Naive thymus-derived CD4-positive, alpha-beta T cell (primary cell): ENCODE measurements at regions not wholly inside any gene's neighbourhood (a gene's known extent, or its start where the extent isn't known, plus 50 kb on each side); places are given as distances from the start of the nearest gene placed in this dataset.

Experiments used
- ATAC-seq: fragments of 150-1000 bp; cut with Tn5 transposase; 2 replicates; pipeline ENCODE4 v1.10.0; 2021; ENCODE audit warnings: mild to moderate bottlenecking, moderate library complexity
- CTCF ChIA-PET: fragments of 350-600 bp; sonication (Branson Sonifier 250); formaldehyde crosslinking; loops from one replicate; lab custom pipeline; 2021; ENCODE audit warnings: antibody characterized with exemption; lab: Charles Lee
- POLR2A ChIA-PET: fragments of 350-600 bp; sonication (Branson Sonifier 250); formaldehyde crosslinking; loops from one replicate; lab custom pipeline; 2021; ENCODE audit warnings: antibody characterized with exemption, inconsistent platforms; lab: Charles Lee
- DNase-seq, 9 donors: peaks; one replicate each; pipeline versions ENCODE4 v3.0.0 to v3.0.0-alpha.2; 2020 to 2022; ENCODE audit warnings: mixed read lengths in 1 of 9
- H3K27ac ChIP-seq: one replicate; pipeline ENCODE4 v1.7.0; 2013; ENCODE audit warnings: mild to moderate bottlenecking, low read depth, low read length, moderate library complexity
- H3K27me3 ChIP-seq, 2 donors: one replicate each; pipeline ENCODE4 v1.7.0; 2013; ENCODE audit warnings: low read length in 2 of 2, mild to moderate bottlenecking in 2 of 2, moderate library complexity in 2 of 2; ENCODE audit not compliant: control insufficient read depth in 2 of 2, insufficient read depth in 2 of 2
- H3K36me3 ChIP-seq, 3 experiments: 1 replicate in 2 of 3; 2 replicates in 1 of 3; pipeline ENCODE4 v1.7.0; 2013; ENCODE audit warnings: low read length in 3 of 3, mild to moderate bottlenecking in 3 of 3, moderate library complexity in 1 of 3; ENCODE audit not compliant: insufficient read depth in 3 of 3, control insufficient read depth in 2 of 3
- H3K4me1 ChIP-seq, 2 donors: one replicate each; pipeline ENCODE4 v1.7.0; 2013; ENCODE audit warnings: low read length in 2 of 2, mild to moderate bottlenecking in 2 of 2, moderate library complexity in 1 of 2; ENCODE audit not compliant: control insufficient read depth in 2 of 2, insufficient read depth in 2 of 2
- H3K4me3 ChIP-seq: 2 replicates; pipeline ENCODE4 v1.7.0; 2013; ENCODE audit warnings: mild to moderate bottlenecking, low read length
- H3K9me3 ChIP-seq, 3 experiments: 1 replicate in 2 of 3; 2 replicates in 1 of 3; pipeline ENCODE4 v1.7.0; 2013; ENCODE audit warnings: low read length in 3 of 3; ENCODE audit not compliant: control insufficient read depth in 2 of 3
- H3K27ac Mint-ChIP-seq, 9 donors: one replicate each; pipeline ENCODE4 v1.8.0; 2020 to 2022; ENCODE audit warnings: mixed read lengths in 9 of 9, mild to moderate bottlenecking in 8 of 9, moderate library complexity in 5 of 9, inconsistent platforms in 2 of 9
- H3K27me3 Mint-ChIP-seq, 5 donors: one replicate each; pipeline ENCODE4 v1.8.0; 2021 to 2022; ENCODE audit warnings: mixed read lengths in 5 of 5, mild to moderate bottlenecking in 1 of 5
- H3K36me3 Mint-ChIP-seq, 5 donors: one replicate each; pipeline ENCODE4 v1.8.0; 2020 to 2022; ENCODE audit warnings: mixed read lengths in 5 of 5, mild to moderate bottlenecking in 3 of 5, inconsistent platforms in 1 of 5
- H3K4me1 Mint-ChIP-seq, 7 donors: one replicate each; pipeline ENCODE4 v1.8.0; 2020 to 2022; ENCODE audit warnings: mixed read lengths in 7 of 7, mild to moderate bottlenecking in 3 of 7, inconsistent platforms in 1 of 7
- H3K4me3 Mint-ChIP-seq, 10 donors: one replicate each; pipeline ENCODE4 v1.8.0; 2020 to 2022; ENCODE audit warnings: mild to moderate bottlenecking in 10 of 10, mixed read lengths in 10 of 10, moderate library complexity in 6 of 10, inconsistent platforms in 2 of 10
- H3K9me3 Mint-ChIP-seq, 11 donors: one replicate each; pipeline ENCODE4 v1.8.0; 2020 to 2022; ENCODE audit warnings: mixed read lengths in 11 of 11, mild to moderate bottlenecking in 4 of 11, inconsistent platforms in 1 of 11, moderate library complexity in 1 of 11
- intact Hi-C, 2 donors: fragments of 100-400 bp; cut with micrococcal nuclease; formaldehyde crosslinking; loops; one replicate each; pipeline ENCODE4 v1.15.1; 2023

GRCh38 chr3:130227540-130227939 is 117.9 kb upstream of the COL6A5 start:
- POLR2A ChIA-PET, result no interaction called here
- Histone ChIP-seq H3K27me3 (no peaks in the 10 kb centered on the region), H3K27ac (no peak overlapping the region), H3K4me3 (no peak overlapping the region), H3K9me3 (no peaks in the 10 kb centered on the region), H3K36me3 (no peaks in the 10 kb centered on the region), H3K4me1 (no peaks in the 10 kb centered on the region)
- intact Hi-C loops, result no loop called here
- Mint-ChIP-seq H3K36me3 (no peaks in the 10 kb centered on the region), H3K9me3 (no peaks in the 10 kb centered on the region), H3K27ac (no peak overlapping the region), H3K4me3 (no peak overlapping the region), H3K27me3 (peaks cover 3 to 18% (median 7%) of the 10 kb centered on the region in 5 donors), H3K4me1 (no peaks in the 10 kb centered on the region)
- no peak for DNase-seq
- ATAC-seq, result no peak
- CTCF ChIA-PET, result no interaction called here

- H3K9me3 ChIP-seq, result no peaks in the 10 kb centered on the region
- Mint-ChIP-seq H3K4me1 (no peaks in the 10 kb centered on the region), H3K27me3 (peaks cover 0 to 22% (median 5%) of the 10 kb centered on the region in 5 donors), H3K4me3 (no peak overlapping the region), H3K27ac (no peak overlapping the region), H3K9me3 (peaks cover 0 to 4% (median 0%) of the 10 kb centered on the region in 11 donors), H3K36me3 (no peaks in the 10 kb centered on the region)
- H3K27ac ChIP-seq, result no peak overlapping the region
- no peak overlapping the region for H3K4me3 ChIP-seq
- intact Hi-C loops, result loop anchor here in 1 of 2 donors (5.0 kb wide), 1 partner anchor 86 kb away; no protein-coding TSS in a partner anchor
- ATAC-seq (no peak), DNase-seq (no peak)
- ChIA-PET POLR2A (no interaction called here), CTCF (no interaction called here)
- H3K4me1 ChIP-seq, result no peaks in the 10 kb centered on the region
- H3K27me3 ChIP-seq, result no peaks in the 10 kb centered on the region
- H3K36me3 ChIP-seq, result no peaks in the 10 kb centered on the region
Observed at GRCh38 chr3:130242850-130243569, 102.5 kb upstream of the COL6A5 start.

- H3K4me3 ChIP-seq, result no peak overlapping the region
- Mint-ChIP-seq H3K9me3 (peaks cover 0 to 4% (median 0%) of the 10 kb centered on the region in 11 donors), H3K27me3 (peaks cover 0 to 22% (median 5%) of the 10 kb centered on the region in 5 donors), H3K36me3 (no peaks in the 10 kb centered on the region), H3K4me1 (no peaks in the 10 kb centered on the region), H3K4me3 (no peak overlapping the region), H3K27ac (no peak overlapping the region)
- no peaks in the 10 kb centered on the region for H3K4me1 ChIP-seq
- no peaks in the 10 kb centered on the region for H3K27me3 ChIP-seq
- intact Hi-C loops, result loop anchor here in 1 of 2 donors (5.0 kb wide), 1 partner anchor 87 kb away; no protein-coding TSS in a partner anchor
- no peaks in the 10 kb centered on the region for H3K36me3 ChIP-seq
- CTCF ChIA-PET, result no interaction called here
- no peak for DNase-seq
- H3K9me3 ChIP-seq, result no peaks in the 10 kb centered on the region
- POLR2A ChIA-PET, result no interaction called here
- ATAC-seq, result no peak
- H3K27ac ChIP-seq, result no peak overlapping the region
Observed at GRCh38 chr3:130243808-130244207, 101.7 kb upstream of the COL6A5 start.

GRCh38 chr3:130250982-130251381 is 94.5 kb upstream of the COL6A5 start:
- H3K4me1 Mint-ChIP-seq, result no peaks in the 10 kb centered on the region
- DNase-seq, result no peak
- H3K27ac Mint-ChIP-seq, result no peak overlapping the region
- H3K36me3 Mint-ChIP-seq, result no peaks in the 10 kb centered on the region
- H3K36me3 ChIP-seq, result no peaks in the 10 kb centered on the region
- intact Hi-C loops, result no loop called here
- H3K27me3 Mint-ChIP-seq, result peaks cover 6 to 45% (median 10%) of the 10 kb centered on the region in 5 donors
- H3K4me3 ChIP-seq, result no peak overlapping the region
- H3K27ac ChIP-seq, result no peak overlapping the region
- no peaks in the 10 kb centered on the region for H3K9me3 Mint-ChIP-seq
- H3K27me3 ChIP-seq, result no peaks in the 10 kb centered on the region
- CTCF ChIA-PET, result no interaction called here
- no peak overlapping the region for H3K4me3 Mint-ChIP-seq
- no peaks in the 10 kb centered on the region for H3K9me3 ChIP-seq
- ATAC-seq, result no peak
- POLR2A ChIA-PET, result no interaction called here
- no peaks in the 10 kb centered on the region for H3K4me1 ChIP-seq

GRCh38 chr3:130255442-130255841 is 90.0 kb upstream of the COL6A5 start:
- ChIA-PET CTCF (no interaction called here), POLR2A (no interaction called here)
- Histone ChIP-seq H3K27ac (no peak overlapping the region), H3K4me1 (no peaks in the 10 kb centered on the region), H3K36me3 (no peaks in the 10 kb centered on the region), H3K27me3 (no peaks in the 10 kb centered on the region), H3K4me3 (no peak overlapping the region), H3K9me3 (no peaks in the 10 kb centered on the region)
- intact Hi-C loops, result no loop called here
- H3K36me3 Mint-ChIP-seq, result no peaks in the 10 kb centered on the region
- no peaks in the 10 kb centered on the region for H3K9me3 Mint-ChIP-seq
- no peak overlapping the region for H3K4me3 Mint-ChIP-seq
- DNase-seq (no peak), ATAC-seq (no peak)
- H3K4me1 Mint-ChIP-seq, result no peaks in the 10 kb centered on the region
- no peak overlapping the region for H3K27ac Mint-ChIP-seq
- peaks cover 7 to 42% (median 11%) of the 10 kb centered on the region in 5 donors for H3K27me3 Mint-ChIP-seq

- peaks cover 7 to 31% (median 8%) of the 10 kb centered on the region in 5 donors for H3K27me3 Mint-ChIP-seq
- CTCF ChIA-PET, result no interaction called here
- H3K9me3 Mint-ChIP-seq, result no peaks in the 10 kb centered on the region
- H3K27me3 ChIP-seq, result no peaks in the 10 kb centered on the region
- no peak for ATAC-seq
- no peaks in the 10 kb centered on the region for H3K4me1 Mint-ChIP-seq
- H3K9me3 ChIP-seq, result no peaks in the 10 kb centered on the region
- intact Hi-C loops, result no loop called here
- H3K4me3 ChIP-seq, result no peak overlapping the region
- no peak for DNase-seq
- no peaks in the 10 kb centered on the region for H3K36me3 Mint-ChIP-seq
- no peaks in the 10 kb centered on the region for H3K36me3 ChIP-seq
- no peak overlapping the region for H3K27ac Mint-ChIP-seq
- no peak overlapping the region for H3K4me3 Mint-ChIP-seq
- POLR2A ChIA-PET, result no interaction called here
- no peak overlapping the region for H3K27ac ChIP-seq
- no peaks in the 10 kb centered on the region for H3K4me1 ChIP-seq
Observed at GRCh38 chr3:130256821-130257340, 88.6 kb upstream of the COL6A5 start.

- CTCF ChIA-PET, result no interaction called here
- intact Hi-C loops, result no loop called here
- Histone ChIP-seq H3K27ac (no peak overlapping the region), H3K36me3 (no peaks in the 10 kb centered on the region), H3K27me3 (no peaks in the 10 kb centered on the region), H3K4me3 (no peak overlapping the region), H3K4me1 (no peaks in the 10 kb centered on the region), H3K9me3 (no peaks in the 10 kb centered on the region)
- H3K4me3 Mint-ChIP-seq, result no peak overlapping the region
- POLR2A ChIA-PET, result no interaction called here
- H3K27me3 Mint-ChIP-seq, result peaks cover 3 to 19% (median 8%) of the 10 kb centered on the region in 5 donors
- DNase-seq (no peak), ATAC-seq (no peak)
- H3K27ac Mint-ChIP-seq, result no peak overlapping the region
- no peaks in the 10 kb centered on the region for H3K36me3 Mint-ChIP-seq
- no peaks in the 10 kb centered on the region for H3K4me1 Mint-ChIP-seq
- H3K9me3 Mint-ChIP-seq, result no peaks in the 10 kb centered on the region
Observed at GRCh38 chr3:130258532-130258952, 86.9 kb upstream of the COL6A5 start.
